ENCODE measurements at regions not wholly inside any gene's neighbourhood (a gene's known extent, or its start where the extent isn't known, plus 50 kb on each side); places are given as distances from the start of the nearest gene placed in this dataset.

DNA sequence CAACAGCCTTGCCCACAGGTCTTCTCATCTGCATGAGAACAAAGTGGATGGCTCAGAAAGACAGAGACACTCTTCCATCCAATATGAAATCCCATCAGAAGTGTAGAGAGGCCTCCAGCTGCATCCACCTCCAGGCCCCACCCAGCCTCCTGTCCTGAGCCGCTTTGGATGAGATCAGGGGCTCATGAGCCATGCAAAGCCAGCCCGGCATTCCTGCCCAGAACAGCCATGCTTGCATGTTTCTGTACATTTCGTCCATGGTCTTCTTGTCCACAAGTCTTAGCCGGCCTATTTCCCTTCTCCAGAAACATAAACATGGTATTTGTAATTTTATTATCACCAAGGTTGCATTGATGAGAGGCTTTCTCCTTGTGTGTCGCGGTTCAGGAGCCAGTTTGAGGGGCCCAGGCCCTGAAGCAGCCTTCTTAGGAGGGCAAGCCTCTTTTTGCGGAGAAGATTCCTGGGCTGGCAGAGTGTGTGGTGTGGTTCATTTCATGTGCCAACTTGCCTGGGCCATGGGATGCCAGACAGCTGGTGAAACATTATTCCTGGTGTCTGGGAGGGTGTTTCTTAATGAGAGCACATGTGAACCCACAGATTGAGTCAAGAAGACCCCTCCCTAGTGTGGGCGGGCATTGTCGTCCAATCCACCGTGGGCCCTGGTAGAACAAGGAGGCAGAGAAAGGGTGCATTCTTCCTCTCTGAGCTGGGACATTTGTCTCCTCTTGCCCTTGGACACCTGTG lies 928.9 kb downstream of the TBC1D22A start:
- DNase-seq: no peak

DNA sequence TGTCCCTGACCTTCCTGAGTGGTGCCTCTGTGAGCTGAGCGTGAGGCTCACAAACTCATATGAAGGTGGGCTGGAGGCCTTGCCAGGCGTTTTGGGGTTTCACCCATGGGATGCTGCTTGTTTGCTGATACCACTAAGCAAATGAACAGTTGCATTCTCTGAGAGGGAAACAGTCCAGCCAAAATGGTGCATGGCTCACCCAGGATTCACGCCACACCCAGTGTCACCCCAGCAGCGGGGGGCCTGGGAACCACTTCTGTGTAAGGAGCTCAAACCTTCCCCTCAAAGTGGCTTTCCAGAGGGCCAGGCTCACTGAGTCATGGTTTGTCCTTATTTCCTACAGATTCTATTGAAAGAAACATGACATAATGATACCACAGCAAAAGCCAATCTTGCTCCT lies 928.1 kb downstream of the TBC1D22A start:
- DNase-seq: no peak

DNA sequence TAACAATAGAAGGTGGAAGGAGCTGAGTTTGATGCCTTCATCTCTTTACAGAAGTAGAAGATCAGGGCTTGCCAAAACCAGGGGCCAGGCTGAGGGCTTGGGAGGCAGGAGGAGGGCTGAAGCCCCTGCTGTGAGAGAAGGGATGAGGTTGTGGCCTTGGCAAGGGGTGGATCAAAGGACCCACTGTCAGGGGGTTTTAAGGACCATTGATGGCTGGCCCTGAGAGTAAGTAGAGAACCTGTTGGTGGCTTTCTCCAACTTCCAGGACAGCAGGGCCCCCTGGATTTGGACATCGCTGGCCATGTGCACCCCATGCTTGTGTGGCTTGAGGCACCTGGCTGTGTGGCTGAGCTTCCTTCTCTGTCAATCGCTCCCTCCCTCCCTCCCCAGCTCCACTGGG lies 927.7 kb downstream of the TBC1D22A start:
- DNase-seq: no peak

- DNase-seq: no peak
Observed at GRCh38 chr22:47687776-47688175, 925.3 kb downstream of the TBC1D22A start.

GRCh38 chr22:47687346-47687655 lies 924.9 kb downstream of the TBC1D22A start:
- DNase-seq: no peak

DNA sequence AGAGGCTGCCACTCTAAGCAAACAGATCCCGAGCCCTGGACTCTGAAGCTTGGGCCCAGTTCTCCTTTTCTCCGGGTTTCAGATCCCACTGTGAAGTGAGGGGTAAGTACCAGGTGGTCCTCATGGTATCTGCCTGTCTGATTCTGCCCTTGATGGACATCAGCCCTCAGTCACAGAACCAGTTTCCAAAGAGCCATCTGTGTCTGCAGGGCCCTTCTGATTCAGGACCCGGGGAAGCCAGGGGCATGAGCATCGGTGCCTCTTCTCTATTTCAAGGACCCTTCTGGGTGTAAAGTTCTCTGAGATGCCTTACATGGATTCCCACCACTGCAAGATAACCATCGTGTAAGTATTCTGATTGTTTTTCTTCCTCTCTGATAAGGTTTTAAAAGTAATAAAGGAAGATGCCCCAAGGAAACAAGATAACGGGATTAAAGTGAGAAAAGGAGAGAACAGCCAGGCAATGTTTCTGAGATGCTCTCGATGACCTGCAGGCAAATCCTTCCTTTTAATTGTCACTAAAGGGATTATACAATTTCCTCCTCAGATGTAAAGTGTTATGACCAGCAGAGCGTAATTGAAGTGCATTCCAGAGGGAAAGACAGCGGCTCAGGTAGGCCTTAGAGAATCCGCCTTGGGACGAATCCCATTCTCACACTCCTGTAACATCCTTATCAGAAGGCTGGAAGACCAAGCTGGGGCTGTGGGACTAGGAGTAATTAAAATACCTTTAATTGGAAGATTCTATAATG lies 924.3 kb downstream of the TBC1D22A start:
- no peak for DNase-seq

DNA sequence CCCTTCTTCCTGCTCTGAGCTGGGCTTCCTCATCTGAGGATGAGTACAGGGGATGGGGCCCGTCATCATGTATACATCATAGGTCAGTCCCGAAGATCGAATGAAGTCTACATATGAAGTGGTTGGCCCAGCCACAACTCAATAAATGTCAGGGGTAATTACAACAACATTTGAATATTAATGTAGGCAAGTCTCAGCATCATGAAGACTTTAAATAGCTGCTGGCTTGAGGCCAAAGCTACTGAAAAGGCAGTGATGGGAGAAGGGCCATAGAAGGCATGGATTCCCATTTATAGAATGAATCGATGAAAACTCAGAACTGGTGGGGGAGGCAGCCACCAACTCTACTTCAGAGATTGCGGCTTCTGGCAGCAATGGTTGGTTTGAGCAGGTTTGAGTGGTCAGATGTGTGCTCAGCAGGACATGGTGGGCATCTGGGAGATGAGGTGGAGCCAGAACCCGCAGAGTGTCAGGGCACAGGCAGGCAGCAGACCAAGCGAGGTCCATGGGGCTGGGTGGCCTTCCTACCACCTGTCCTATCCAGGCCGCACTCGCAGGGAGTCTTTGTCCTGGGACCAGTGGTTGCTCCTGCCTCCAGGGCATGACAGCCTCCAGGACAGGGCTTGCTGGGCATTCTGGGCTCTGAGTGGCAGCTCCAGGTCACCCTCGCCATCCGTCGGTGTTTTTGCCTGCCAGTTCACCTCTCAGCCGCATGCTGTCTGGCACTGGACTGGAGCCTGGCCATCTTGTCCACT lies 919.1 kb downstream of the TBC1D22A start:
- no peak for DNase-seq

- DNase-seq: no peak
Observed at GRCh38 chr22:47678636-47679287, 916.3 kb downstream of the TBC1D22A start.

GRCh38 chr22:47678048-47678447 lies 915.6 kb downstream of the TBC1D22A start:
- no peak for DNase-seq

- no peak for DNase-seq
Observed at GRCh38 chr22:47676685-47677084, 914.2 kb downstream of the TBC1D22A start.

DNA sequence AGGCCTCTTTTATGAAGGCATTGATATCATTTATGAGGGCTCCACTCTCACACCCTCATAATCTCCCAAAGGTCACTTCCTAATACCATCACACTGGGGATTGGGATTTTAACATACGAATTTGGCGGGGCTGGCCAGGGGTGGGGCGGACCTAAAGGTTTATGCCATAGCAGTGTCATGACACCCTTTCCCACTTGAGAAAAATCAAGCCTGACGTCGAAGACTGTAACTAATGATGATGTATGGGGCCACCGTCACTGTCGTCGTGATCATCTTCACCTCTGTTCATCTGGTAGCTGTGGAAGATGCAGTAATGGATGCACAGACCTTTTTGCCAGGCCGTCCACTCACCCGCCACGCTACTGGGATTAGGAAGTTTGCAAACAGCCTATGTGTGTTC lies 912.1 kb downstream of the TBC1D22A start:
- DNase-seq: no peak

DNA sequence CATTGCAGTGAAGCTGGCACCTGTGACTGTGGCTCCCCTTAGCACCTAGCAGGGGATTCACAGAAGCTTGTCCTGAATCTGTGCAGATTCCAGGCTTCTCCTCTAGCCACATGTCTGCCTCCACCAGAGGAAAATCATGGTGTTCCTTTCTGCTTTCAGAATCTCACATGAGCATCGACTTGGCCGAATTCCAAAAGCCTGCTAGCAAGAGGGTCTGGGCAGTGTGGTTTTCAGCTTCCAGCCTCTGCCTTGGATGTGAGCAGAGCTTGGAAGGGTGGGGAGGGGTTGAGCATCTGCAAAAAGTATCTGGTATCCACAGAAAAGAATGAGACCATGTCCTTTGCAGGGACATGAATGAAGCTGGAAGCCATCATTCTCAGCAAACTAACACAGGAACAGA lies 911.1 kb downstream of the TBC1D22A start:
- DNase-seq: no peak

- DNase-seq: no peak
Observed at GRCh38 chr22:47672526-47672925, 910.1 kb downstream of the TBC1D22A start.

GRCh38 chr22:47665151-47665550 lies 902.7 kb downstream of the TBC1D22A start:
- no peak for DNase-seq

- DNase-seq: no peak
Observed at GRCh38 chr22:47663615-47664605, 901.5 kb downstream of the TBC1D22A start.

- no peak for DNase-seq
Observed at GRCh38 chr22:47659467-47660223, 897.2 kb downstream of the TBC1D22A start.

DNA sequence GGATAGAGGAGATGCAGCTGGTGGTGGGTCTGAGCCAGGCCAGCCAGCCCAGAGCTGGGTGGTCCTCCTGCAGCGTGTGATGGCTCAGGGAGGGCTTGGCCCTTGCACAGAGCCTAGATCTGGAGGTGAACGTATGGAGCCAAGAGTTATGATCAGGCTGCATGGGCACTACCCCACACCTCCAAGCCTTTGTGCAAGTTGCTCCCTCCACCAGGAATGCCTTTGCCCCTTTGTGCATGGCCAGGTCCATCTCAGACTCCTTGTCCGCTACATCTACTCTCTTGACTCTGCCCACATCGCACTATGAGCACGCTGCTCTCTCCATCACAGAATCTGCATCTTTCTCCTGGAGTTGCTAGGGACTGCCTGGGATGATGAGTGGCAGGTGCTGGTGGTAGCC lies 895.7 kb downstream of the TBC1D22A start:
- DNase-seq: no peak

- no peak for DNase-seq
Observed at GRCh38 chr22:47657224-47657623, 894.8 kb downstream of the TBC1D22A start.

DNA sequence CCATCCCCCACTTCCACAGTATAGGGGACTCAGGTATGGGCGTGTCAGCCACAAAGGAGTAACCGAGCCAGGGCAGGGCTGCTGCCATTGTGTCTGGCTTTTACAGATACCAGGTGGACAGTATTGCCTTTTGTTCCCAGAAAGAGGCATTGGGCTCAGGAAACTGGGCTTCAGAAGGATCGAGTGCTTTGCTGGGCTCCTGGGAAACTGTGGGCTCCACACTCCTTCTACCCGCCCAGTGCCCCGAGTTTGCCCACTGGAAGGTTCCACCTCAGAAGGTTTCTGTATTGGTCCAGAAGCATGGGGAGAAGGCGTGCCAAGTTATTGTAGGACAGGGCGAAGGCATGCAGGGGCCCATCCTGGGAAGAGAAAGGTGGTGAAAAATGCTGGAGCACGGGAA lies 894.4 kb downstream of the TBC1D22A start:
- no peak for DNase-seq

DNA sequence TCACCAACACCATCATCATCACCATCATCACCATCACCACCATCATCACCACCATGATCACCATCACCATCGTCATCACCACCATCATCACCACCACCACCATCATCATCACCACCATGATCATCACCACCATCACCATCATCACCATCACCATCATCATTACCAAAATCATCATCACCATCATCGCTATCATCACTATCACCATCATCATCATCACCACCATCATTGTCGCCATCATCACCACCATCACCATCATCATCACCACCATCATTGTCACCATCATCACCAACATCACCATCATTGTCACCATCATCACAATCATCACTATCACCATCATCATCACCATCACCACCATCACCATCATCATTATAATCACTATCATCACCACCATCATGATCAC lies 893.5 kb downstream of the TBC1D22A start:
- no peak for DNase-seq

DNA sequence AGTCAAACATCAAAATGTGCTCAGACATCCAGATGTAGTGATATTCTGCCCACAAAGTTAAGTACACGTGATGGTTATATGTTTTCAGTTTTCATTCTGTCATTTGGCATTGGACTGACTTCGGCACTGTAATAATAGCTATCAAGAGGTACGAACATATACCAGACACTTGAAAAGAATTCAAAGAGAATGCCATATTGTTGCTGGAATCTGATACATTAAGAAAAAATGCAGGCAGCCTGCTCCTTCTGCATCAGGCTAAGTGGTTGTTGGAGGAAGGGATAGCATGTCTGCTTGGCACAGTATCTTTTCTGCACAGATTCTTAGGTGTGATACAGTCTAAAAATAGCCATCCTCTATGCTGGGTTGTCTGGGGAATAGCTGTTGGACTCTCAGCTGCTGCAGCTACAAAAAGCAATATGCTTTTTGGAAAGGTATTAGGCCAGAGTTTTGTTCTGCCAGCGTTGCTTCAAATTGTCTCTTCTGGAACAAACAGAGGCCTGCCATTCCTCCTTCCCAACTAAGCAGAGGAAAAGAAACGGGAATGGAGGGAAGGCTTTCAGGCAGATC lies 892.6 kb downstream of the TBC1D22A start:
- DNase-seq: no peak

Measured in CD4-positive, alpha-beta T cell treated with Interleukin-1 beta for 1 hour (primary cell).